ENCODE measurements at regions not wholly inside any gene's neighbourhood (a gene's known extent, or its start where the extent isn't known, plus 50 kb on each side); places are given as distances from the start of the nearest gene placed in this dataset.

GRCh38 chrX:4841216-4841745 is 1127.8 kb upstream of the PRKX start:
- no peak for DNase-seq (ENCODE audit: extremely low read depth, insufficient read length)
- no peaks in the 10 kb centered on the region for H3K27me3 ChIP-seq (replicated peaks; ENCODE audit: control insufficient read depth, insufficient read depth, low read length)

GRCh38 chrX:4831574-4831973 is 1118.1 kb upstream of the PRKX start:
- DNase-seq (ENCODE audit: extremely low read depth, insufficient read length): no peak
- no peaks in the 10 kb centered on the region for H3K36me3 ChIP-seq (ENCODE audit: control insufficient read depth, insufficient read depth, low read length)
- H3K4me3 ChIP-seq (replicated peaks; ENCODE audit: low read depth, low read length): no peak overlapping the region
- H3K27me3 ChIP-seq (replicated peaks; ENCODE audit: control insufficient read depth, insufficient read depth, low read length): no peaks in the 10 kb centered on the region
- TF ChIP-seq CTCF (IDR thresholded peaks at IDR 0.05; ENCODE audit: insufficient read depth, low read length, poor library complexity, severe bottlenecking): no peak

More at GRCh38 chrX:4841216-4841745, 1127.8 kb upstream of the PRKX start:
- H3K4me3 ChIP-seq (replicated peaks; ENCODE audit: low read depth, low read length): no peak overlapping the region
- H3K36me3 ChIP-seq (ENCODE audit: control insufficient read depth, insufficient read depth, low read length): no peaks in the 10 kb centered on the region
- TF ChIP-seq CTCF (IDR thresholded peaks at IDR 0.05; ENCODE audit: insufficient read depth, low read length, poor library complexity, severe bottlenecking): no peak

- no peak for DNase-seq (ENCODE audit: extremely low read depth, insufficient read length)
- no peaks in the 10 kb centered on the region for H3K36me3 ChIP-seq (ENCODE audit: control insufficient read depth, insufficient read depth, low read length)
- no peak overlapping the region for H3K4me3 ChIP-seq (replicated peaks; ENCODE audit: low read depth, low read length)
- no peaks in the 10 kb centered on the region for H3K27me3 ChIP-seq (replicated peaks; ENCODE audit: control insufficient read depth, insufficient read depth, low read length)
- no peak for TF ChIP-seq CTCF (IDR thresholded peaks at IDR 0.05; ENCODE audit: insufficient read depth, low read length, poor library complexity, severe bottlenecking)
Measured at GRCh38 chrX:4830880-4831557, 1117.6 kb upstream of the PRKX start.

GRCh38 chrX:4825550-4825949 is 1112.1 kb upstream of the PRKX start:
- TF ChIP-seq CTCF (IDR thresholded peaks at IDR 0.05; ENCODE audit: insufficient read depth, low read length, poor library complexity, severe bottlenecking): no peak
- Histone ChIP-seq H3K27me3 (replicated peaks; ENCODE audit: control insufficient read depth, insufficient read depth, low read length) (no peaks in the 10 kb centered on the region), H3K36me3 (ENCODE audit: control insufficient read depth, insufficient read depth, low read length) (no peaks in the 10 kb centered on the region), H3K4me3 (replicated peaks; ENCODE audit: low read depth, low read length) (no peak overlapping the region)
- DNase-seq (ENCODE audit: extremely low read depth, insufficient read length): no peak

- Histone ChIP-seq H3K4me3 (replicated peaks; ENCODE audit: low read depth, low read length) (no peak overlapping the region), H3K36me3 (ENCODE audit: control insufficient read depth, insufficient read depth, low read length) (no peaks in the 10 kb centered on the region), H3K27me3 (replicated peaks; ENCODE audit: control insufficient read depth, insufficient read depth, low read length) (no peaks in the 10 kb centered on the region)
- no peak for DNase-seq (ENCODE audit: extremely low read depth, insufficient read length)
- no peak for TF ChIP-seq CTCF (IDR thresholded peaks at IDR 0.05; ENCODE audit: insufficient read depth, low read length, poor library complexity, severe bottlenecking)
Measured at GRCh38 chrX:4809571-4809970, 1096.1 kb upstream of the PRKX start.

Data from GM06990 (cell line).